ENCODE measurements at regions not wholly inside any gene's neighbourhood (a gene's known extent, or its start where the extent isn't known, plus 50 kb on each side); places are given as distances from the start of the nearest gene placed in this dataset.

GRCh38 chr7:118311121-118311836 is 86.8 kb downstream of the ANKRD7 start:
- TF ChIP-seq, protein P1, sequence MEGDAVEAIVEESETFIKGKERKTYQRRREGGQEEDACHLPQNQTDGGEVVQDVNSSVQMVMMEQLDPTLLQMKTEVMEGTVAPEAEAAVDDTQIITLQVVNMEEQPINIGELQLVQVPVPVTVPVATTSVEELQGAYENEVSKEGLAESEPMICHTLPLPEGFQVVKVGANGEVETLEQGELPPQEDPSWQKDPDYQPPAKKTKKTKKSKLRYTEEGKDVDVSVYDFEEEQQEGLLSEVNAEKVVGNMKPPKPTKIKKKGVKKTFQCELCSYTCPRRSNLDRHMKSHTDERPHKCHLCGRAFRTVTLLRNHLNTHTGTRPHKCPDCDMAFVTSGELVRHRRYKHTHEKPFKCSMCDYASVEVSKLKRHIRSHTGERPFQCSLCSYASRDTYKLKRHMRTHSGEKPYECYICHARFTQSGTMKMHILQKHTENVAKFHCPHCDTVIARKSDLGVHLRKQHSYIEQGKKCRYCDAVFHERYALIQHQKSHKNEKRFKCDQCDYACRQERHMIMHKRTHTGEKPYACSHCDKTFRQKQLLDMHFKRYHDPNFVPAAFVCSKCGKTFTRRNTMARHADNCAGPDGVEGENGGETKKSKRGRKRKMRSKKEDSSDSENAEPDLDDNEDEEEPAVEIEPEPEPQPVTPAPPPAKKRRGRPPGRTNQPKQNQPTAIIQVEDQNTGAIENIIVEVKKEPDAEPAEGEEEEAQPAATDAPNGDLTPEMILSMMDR (IDR thresholded peaks at IDR 0.05; ENCODE audit: low read depth, low read length, poor library complexity, severe bottlenecking): no peak
- TF ChIP-seq EZH2phosphoT487 (IDR thresholded peaks at IDR 0.05; ENCODE audit: borderline replicate concordance, low read length): no peak

Measured in DOHH2 (cell line).